OCI-LY1 (cell line): ENCODE measurements at regions not wholly inside any gene's neighbourhood (a gene's known extent, or its start where the extent isn't known, plus 50 kb on each side); places are given as distances from the start of the nearest gene placed in this dataset.

ENCODE experiments used
- H2AFZ ChIP-seq: fragments of 200-600 bp; sonication (generic), shearing (Covaris generic); 2 replicates; pipeline ENCODE4 v1.6.0; 2014; ENCODE audit warnings: antibody characterized with exemption, mild to moderate bottlenecking, low read length
- H3F3A ChIP-seq: fragments of 200-600 bp; sonication (generic), shearing (Covaris generic); 2 replicates; pipeline ENCODE4 v1.6.0; 2014; ENCODE audit warnings: mild to moderate bottlenecking, antibody characterized with exemption, low read length, moderate library complexity; ENCODE audit not compliant: insufficient read depth
- H3K27ac ChIP-seq: fragments of 200-600 bp; sonication (generic); 2 replicates; pipeline ENCODE4 v1.5.1; 2014; ENCODE audit warnings: low read length, mixed run types, mild to moderate bottlenecking, low read depth; ENCODE audit not compliant: poor library complexity, severe bottlenecking
- H3K27me3 ChIP-seq: fragments of 200-600 bp; sonication (generic); 2 replicates; pipeline ENCODE4 v1.6.0; 2014; ENCODE audit warnings: antibody characterized with exemption, mild to moderate bottlenecking, low read length, moderate library complexity; ENCODE audit not compliant: insufficient read depth
- H3K36me3 ChIP-seq: fragments of 200-600 bp; sonication (generic); 2 replicates; pipeline ENCODE4 v1.6.1; 2014; ENCODE audit warnings: mild to moderate bottlenecking, antibody characterized with exemption, low read length, moderate library complexity, mixed read lengths; ENCODE audit not compliant: insufficient read depth
- H3K4me1 ChIP-seq: fragments of 200-600 bp; sonication (generic); 2 replicates; pipeline ENCODE4 v1.5.1; 2014; ENCODE audit warnings: mild to moderate bottlenecking, low read length, moderate library complexity; ENCODE audit not compliant: insufficient read depth, severe bottlenecking
- H3K4me2 ChIP-seq: fragments of 200-600 bp; sonication (generic), shearing (Covaris generic); 2 replicates; pipeline ENCODE4 v1.6.1; 2014; ENCODE audit warnings: low read length
- H3K4me3 ChIP-seq: fragments of 200-600 bp; sonication (generic); 2 replicates; pipeline ENCODE4 v1.5.1; 2014; ENCODE audit warnings: low read length, low read depth, mild to moderate bottlenecking, mixed read lengths; ENCODE audit not compliant: poor library complexity, severe bottlenecking
- H3K79me2 ChIP-seq: fragments of 200-600 bp; shearing (Covaris generic); 2 replicates; pipeline ENCODE4 v1.6.1; 2016; ENCODE audit warnings: mixed run types, low read length, mixed read lengths; ENCODE audit not compliant: insufficient read depth
- H3K9ac ChIP-seq: fragments of 200-600 bp; sonication (generic), shearing (Covaris generic); 2 replicates; pipeline ENCODE4 v1.6.1; 2014; ENCODE audit warnings: mild to moderate bottlenecking, low read length, mixed read lengths
- H3K9me2 ChIP-seq: fragments of 200-600 bp; sonication (generic), shearing (Covaris generic); 2 replicates; pipeline ENCODE4 v1.6.1; 2014; ENCODE audit warnings: low read depth, mild to moderate bottlenecking, low read length, mixed read lengths
- H3K9me3 ChIP-seq: fragments of 200-600 bp; shearing (Covaris generic); 2 replicates; pipeline ENCODE4 v1.6.1; 2014; ENCODE audit warnings: low read length, mixed read lengths
- H4K20me1 ChIP-seq: fragments of 200-600 bp; sonication (generic), shearing (Covaris generic); 2 replicates; pipeline ENCODE4 v1.6.0; 2016; ENCODE audit warnings: mild to moderate bottlenecking, low read length; ENCODE audit not compliant: insufficient read depth
- EZH2 ChIP-seq: fragments of 200-600 bp; sonication (generic), shearing (Covaris generic); IDR thresholded peaks from 2 replicates; pipeline ENCODE4 v1.8.0; 2017; ENCODE audit warnings: borderline replicate concordance, mixed run types, mild to moderate bottlenecking, antibody characterized with exemption, low read length, moderate library complexity, mixed read lengths
- TF ChIP-seq, protein P1 (sequence below): fragments of 200-600 bp; sonication (generic), shearing (Covaris generic); IDR thresholded peaks from 2 replicates; pipeline ENCODE4 v1.5.1; 2017; ENCODE audit warnings: mild to moderate bottlenecking, antibody characterized with exemption, low read length, moderate library complexity, mixed read lengths

DNA sequence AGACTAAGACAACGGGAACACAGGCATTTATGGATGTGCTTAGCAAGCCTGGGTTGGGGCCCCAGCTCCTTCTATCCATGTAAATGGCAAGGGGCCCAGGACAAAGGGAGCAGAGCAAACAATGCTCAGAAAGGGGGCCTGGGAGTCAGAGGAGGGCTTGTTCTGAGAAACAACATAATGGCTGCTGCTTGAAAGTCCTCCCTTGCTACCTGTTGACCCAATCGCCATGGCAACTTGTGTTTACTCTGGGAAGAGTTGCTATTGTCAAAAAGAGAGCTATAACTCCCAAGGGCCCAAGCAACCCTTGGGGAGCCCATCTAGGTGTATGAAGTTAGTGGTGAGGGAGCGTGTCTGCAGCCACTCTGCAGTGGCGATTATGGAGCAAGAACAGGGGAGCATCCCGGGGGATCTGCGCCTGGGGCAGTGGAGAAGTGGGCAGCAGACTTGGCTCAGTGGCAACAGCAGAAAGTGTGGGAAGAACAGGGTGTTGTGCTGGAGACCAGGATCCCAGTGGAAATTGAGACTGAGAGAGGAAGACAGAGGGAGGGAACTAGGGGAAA lies 118.7 kb upstream of the NLRP1 start:
- no peaks in the 10 kb centered on the region for H3K27me3 ChIP-seq
- no peaks in the 10 kb centered on the region for H3K9me3 ChIP-seq
- H3K9ac ChIP-seq, result no peak overlapping the region
- no peaks in the 10 kb centered on the region for H3K36me3 ChIP-seq
- H3K27ac ChIP-seq, result no peak overlapping the region
- no peaks in the 10 kb centered on the region for H4K20me1 ChIP-seq
- no peak overlapping the region for H3K4me3 ChIP-seq
- no peak overlapping the region for H2AFZ ChIP-seq
- no peaks in the 10 kb centered on the region for H3K9me2 ChIP-seq
- no peaks in the 10 kb centered on the region for H3K4me1 ChIP-seq
- no peaks in the 10 kb centered on the region for H3F3A ChIP-seq
- TF ChIP-seq, protein P1, sequence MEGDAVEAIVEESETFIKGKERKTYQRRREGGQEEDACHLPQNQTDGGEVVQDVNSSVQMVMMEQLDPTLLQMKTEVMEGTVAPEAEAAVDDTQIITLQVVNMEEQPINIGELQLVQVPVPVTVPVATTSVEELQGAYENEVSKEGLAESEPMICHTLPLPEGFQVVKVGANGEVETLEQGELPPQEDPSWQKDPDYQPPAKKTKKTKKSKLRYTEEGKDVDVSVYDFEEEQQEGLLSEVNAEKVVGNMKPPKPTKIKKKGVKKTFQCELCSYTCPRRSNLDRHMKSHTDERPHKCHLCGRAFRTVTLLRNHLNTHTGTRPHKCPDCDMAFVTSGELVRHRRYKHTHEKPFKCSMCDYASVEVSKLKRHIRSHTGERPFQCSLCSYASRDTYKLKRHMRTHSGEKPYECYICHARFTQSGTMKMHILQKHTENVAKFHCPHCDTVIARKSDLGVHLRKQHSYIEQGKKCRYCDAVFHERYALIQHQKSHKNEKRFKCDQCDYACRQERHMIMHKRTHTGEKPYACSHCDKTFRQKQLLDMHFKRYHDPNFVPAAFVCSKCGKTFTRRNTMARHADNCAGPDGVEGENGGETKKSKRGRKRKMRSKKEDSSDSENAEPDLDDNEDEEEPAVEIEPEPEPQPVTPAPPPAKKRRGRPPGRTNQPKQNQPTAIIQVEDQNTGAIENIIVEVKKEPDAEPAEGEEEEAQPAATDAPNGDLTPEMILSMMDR, result no peak
- no peak for TF ChIP-seq EZH2
- H3K4me2 ChIP-seq, result no peak overlapping the region
- H3K79me2 ChIP-seq, result no peaks in the 10 kb centered on the region

DNA sequence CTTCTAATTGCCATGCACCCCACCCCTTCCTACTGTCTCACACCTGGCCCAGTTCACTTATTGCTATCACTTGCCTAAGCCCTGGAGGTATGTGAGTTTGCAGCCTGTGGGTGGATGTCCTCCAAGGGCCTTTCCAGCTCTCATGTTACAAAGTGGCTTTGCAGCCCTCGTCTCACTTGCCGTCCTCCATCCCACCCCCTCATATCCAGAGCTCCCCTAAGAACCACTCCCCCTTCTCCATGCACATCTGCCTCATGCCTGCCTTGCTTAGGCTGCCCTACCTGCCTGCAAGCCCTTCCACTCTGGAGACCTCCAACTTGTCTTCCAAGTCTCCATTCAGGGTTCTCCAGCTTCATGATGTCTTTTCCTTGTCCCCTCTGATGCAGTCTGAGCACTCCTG lies 119.4 kb upstream of the NLRP1 start:
- H3K27me3 ChIP-seq, result no peaks in the 10 kb centered on the region
- no peaks in the 10 kb centered on the region for H3K79me2 ChIP-seq
- no peak overlapping the region for H3K9ac ChIP-seq
- H3K4me3 ChIP-seq, result no peak overlapping the region
- H3F3A ChIP-seq, result no peaks in the 10 kb centered on the region
- no peaks in the 10 kb centered on the region for H4K20me1 ChIP-seq
- no peak overlapping the region for H3K27ac ChIP-seq
- no peaks in the 10 kb centered on the region for H3K9me2 ChIP-seq
- H3K4me1 ChIP-seq, result no peaks in the 10 kb centered on the region
- H3K9me3 ChIP-seq, result no peaks in the 10 kb centered on the region
- no peaks in the 10 kb centered on the region for H3K36me3 ChIP-seq
- no peak overlapping the region for H2AFZ ChIP-seq
- H3K4me2 ChIP-seq, result no peak overlapping the region
- TF ChIP-seq, protein P1, result no peak
- TF ChIP-seq EZH2, result no peak

- Histone ChIP-seq H3K79me2 (no peaks in the 10 kb centered on the region), H3F3A (no peaks in the 10 kb centered on the region), H3K9me2 (no peaks in the 10 kb centered on the region), H3K4me3 (no peak overlapping the region), H3K4me2 (no peak overlapping the region), H4K20me1 (no peaks in the 10 kb centered on the region), H3K4me1 (no peaks in the 10 kb centered on the region), H2AFZ (no peak overlapping the region), H3K27ac (no peak overlapping the region), H3K36me3 (no peaks in the 10 kb centered on the region), H3K27me3 (no peaks in the 10 kb centered on the region), H3K9me3 (no peaks in the 10 kb centered on the region), H3K9ac (no peak overlapping the region)
- TF ChIP-seq, protein P1, result peak; percentile 50; the same call in 1 of the 2 replicates
- no peak for TF ChIP-seq EZH2
Observed at GRCh38 chr17:5705081-5705875, 121.0 kb upstream of the NLRP1 start.
